ENCODE measurements at regions not wholly inside any gene's neighbourhood (a gene's known extent, or its start where the extent isn't known, plus 50 kb on each side); places are given as distances from the start of the nearest gene placed in this dataset.

DNA sequence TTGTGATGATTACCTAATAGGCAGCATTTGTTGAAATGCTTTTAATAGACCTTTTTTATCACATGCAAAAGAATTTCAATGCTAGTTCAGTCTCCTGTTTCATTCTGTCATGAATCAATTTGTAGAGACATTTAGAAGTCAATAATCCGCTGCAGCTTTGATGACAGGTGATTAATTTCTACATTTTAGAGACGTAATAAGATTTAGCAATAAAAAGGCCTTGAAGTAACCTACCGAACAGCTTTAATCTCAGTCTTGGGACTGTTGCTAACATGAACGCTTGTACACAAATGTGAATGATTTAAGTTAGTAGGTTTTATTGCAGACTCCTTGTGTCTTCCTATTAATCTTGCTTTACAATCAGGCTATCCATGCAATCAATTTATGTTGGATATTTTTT is 186.5 kb downstream of the MZT1 start:
- H3K27ac Mint-ChIP-seq, result no peak overlapping the region
- no peaks in the 10 kb centered on the region for H3K36me3 Mint-ChIP-seq
- Histone ChIP-seq H3K79me2 (ENCODE audit: low read depth) (no peaks in the 10 kb centered on the region), H3K27ac (no peak overlapping the region), H3K4me2 (no peak overlapping the region), H4K20me1 (ENCODE audit: low read depth) (no peaks in the 10 kb centered on the region), H3K4me1 (no peaks in the 10 kb centered on the region), H2AFZ (replicated peaks) (no peak overlapping the region), H3K36me3 (no peaks in the 10 kb centered on the region), H3K9me3 (ENCODE audit: low read depth) (no peaks in the 10 kb centered on the region), H3K27me3 (peaks cover 80% of the 10 kb centered on the region), H3K4me3 (no peak overlapping the region), H3K9ac (no peak overlapping the region), H3F3A (ENCODE audit: low read depth) (no peaks in the 10 kb centered on the region)
- H3K4me1 Mint-ChIP-seq, result peaks cover 16% of the 10 kb centered on the region
- TF ChIP-seq, protein P1, sequence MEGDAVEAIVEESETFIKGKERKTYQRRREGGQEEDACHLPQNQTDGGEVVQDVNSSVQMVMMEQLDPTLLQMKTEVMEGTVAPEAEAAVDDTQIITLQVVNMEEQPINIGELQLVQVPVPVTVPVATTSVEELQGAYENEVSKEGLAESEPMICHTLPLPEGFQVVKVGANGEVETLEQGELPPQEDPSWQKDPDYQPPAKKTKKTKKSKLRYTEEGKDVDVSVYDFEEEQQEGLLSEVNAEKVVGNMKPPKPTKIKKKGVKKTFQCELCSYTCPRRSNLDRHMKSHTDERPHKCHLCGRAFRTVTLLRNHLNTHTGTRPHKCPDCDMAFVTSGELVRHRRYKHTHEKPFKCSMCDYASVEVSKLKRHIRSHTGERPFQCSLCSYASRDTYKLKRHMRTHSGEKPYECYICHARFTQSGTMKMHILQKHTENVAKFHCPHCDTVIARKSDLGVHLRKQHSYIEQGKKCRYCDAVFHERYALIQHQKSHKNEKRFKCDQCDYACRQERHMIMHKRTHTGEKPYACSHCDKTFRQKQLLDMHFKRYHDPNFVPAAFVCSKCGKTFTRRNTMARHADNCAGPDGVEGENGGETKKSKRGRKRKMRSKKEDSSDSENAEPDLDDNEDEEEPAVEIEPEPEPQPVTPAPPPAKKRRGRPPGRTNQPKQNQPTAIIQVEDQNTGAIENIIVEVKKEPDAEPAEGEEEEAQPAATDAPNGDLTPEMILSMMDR (IDR thresholded peaks at IDR 0.05), result no peak
- no peak for TF ChIP-seq EZH2 (IDR thresholded peaks at IDR 0.05)
- no peak for TF ChIP-seq EZH2phosphoT487 (IDR thresholded peaks at IDR 0.05)
- no peak overlapping the region for H3K4me3 Mint-ChIP-seq
- H3K9me3 Mint-ChIP-seq, result peaks cover 2% of the 10 kb centered on the region
- H3K27me3 Mint-ChIP-seq (ENCODE audit: insufficient read depth, low read depth), result peaks cover 51% of the 10 kb centered on the region
- DNase-seq (ENCODE audit: low spot score), result no peak

DNA sequence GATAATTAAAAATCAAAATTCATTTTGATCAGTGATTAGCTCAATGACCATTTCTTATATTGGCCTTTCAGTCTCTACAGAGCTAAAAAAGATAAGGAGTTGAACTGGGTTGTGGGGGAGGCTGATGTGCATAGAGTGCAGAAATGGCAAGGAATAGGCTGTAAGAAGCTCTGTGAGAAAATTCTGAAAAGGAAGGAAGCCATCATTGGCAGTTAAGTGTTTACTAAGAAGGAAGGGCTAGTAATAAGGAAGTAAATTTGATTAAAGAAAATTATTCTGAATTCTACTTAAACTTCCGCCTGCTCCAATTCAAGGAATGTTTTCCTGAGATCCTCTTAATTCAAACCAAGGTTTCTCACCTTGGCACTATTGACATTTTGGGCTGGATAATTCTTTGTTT is 187.5 kb downstream of the MZT1 start:
- TF ChIP-seq, protein P1 (IDR thresholded peaks at IDR 0.05), result no peak
- TF ChIP-seq EZH2phosphoT487 (IDR thresholded peaks at IDR 0.05) (no peak), EZH2 (IDR thresholded peaks at IDR 0.05) (no peak)
- Histone ChIP-seq H2AFZ (replicated peaks) (no peak overlapping the region), H3K27ac (no peak overlapping the region), H3K4me1 (peaks cover 6% of the 10 kb centered on the region), H3K79me2 (ENCODE audit: low read depth) (no peaks in the 10 kb centered on the region), H3K9me3 (ENCODE audit: low read depth) (no peaks in the 10 kb centered on the region), H3K9ac (no peak overlapping the region), H4K20me1 (ENCODE audit: low read depth) (no peaks in the 10 kb centered on the region), H3K36me3 (no peaks in the 10 kb centered on the region), H3K4me3 (no peak overlapping the region), H3K4me2 (no peak overlapping the region), H3F3A (ENCODE audit: low read depth) (peaks cover 4% of the 10 kb centered on the region), H3K27me3 (peaks cover 90% of the 10 kb centered on the region)
- Mint-ChIP-seq H3K27ac (no peak overlapping the region), H3K4me1 (peaks cover 24% of the 10 kb centered on the region), H3K36me3 (no peaks in the 10 kb centered on the region), H3K4me3 (no peak overlapping the region), H3K9me3 (peaks cover 2% of the 10 kb centered on the region), H3K27me3 (ENCODE audit: insufficient read depth, low read depth) (peaks cover 56% of the 10 kb centered on the region)
- DNase-seq (ENCODE audit: low spot score), result no peak

DNA sequence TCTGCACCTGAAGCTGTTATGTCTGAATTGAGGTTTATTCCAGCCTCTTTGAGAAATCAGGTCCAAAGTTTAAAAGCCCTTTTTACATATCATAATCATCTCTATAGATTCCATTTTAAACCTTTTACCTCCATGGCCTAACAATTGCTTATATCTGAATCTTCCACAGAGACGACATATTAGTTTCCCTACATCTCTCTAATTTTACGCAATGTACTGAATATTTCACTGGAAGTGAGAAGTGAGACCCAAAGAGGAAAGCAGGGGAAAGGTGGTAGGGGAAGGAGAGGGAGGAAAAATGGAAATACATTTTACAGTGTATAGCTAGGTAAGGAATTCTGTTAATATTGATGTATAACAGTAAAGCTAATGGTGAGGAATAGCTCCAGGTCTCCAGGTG is 189.6 kb downstream of the MZT1 start:
- no peaks in the 10 kb centered on the region for H4K20me1 ChIP-seq (ENCODE audit: low read depth)
- Mint-ChIP-seq H3K4me3 (no peak overlapping the region), H3K4me1 (peaks cover 34% of the 10 kb centered on the region), H3K9me3 (peaks cover 4% of the 10 kb centered on the region), H3K27me3 (ENCODE audit: insufficient read depth, low read depth) (peaks cover 67% of the 10 kb centered on the region), H3K27ac (no peak overlapping the region), H3K36me3 (no peaks in the 10 kb centered on the region)
- H3K4me2 ChIP-seq, result no peak overlapping the region
- H3K27ac ChIP-seq, result no peak overlapping the region
- no peaks in the 10 kb centered on the region for H3K36me3 ChIP-seq
- no peak overlapping the region for H2AFZ ChIP-seq (replicated peaks)
- H3K4me3 ChIP-seq, result no peak overlapping the region
- H3K9ac ChIP-seq, result no peak overlapping the region
- peaks cover 4% of the 10 kb centered on the region for H3F3A ChIP-seq (ENCODE audit: low read depth)
- no peak for DNase-seq (ENCODE audit: low spot score)
- peaks cover 10% of the 10 kb centered on the region for H3K4me1 ChIP-seq
- H3K9me3 ChIP-seq (ENCODE audit: low read depth), result no peaks in the 10 kb centered on the region
- H3K27me3 ChIP-seq, result peaks cover 100% of the 10 kb centered on the region
- no peaks in the 10 kb centered on the region for H3K79me2 ChIP-seq (ENCODE audit: low read depth)
- TF ChIP-seq, protein P1 (IDR thresholded peaks at IDR 0.05), result no peak
- TF ChIP-seq EZH2phosphoT487 (IDR thresholded peaks at IDR 0.05), result no peak
- no peak for TF ChIP-seq EZH2 (IDR thresholded peaks at IDR 0.05)
